ENCODE measurements at regions not wholly inside any gene's neighbourhood (a gene's known extent, or its start where the extent isn't known, plus 50 kb on each side); places are given as distances from the start of the nearest gene placed in this dataset.

DNA sequence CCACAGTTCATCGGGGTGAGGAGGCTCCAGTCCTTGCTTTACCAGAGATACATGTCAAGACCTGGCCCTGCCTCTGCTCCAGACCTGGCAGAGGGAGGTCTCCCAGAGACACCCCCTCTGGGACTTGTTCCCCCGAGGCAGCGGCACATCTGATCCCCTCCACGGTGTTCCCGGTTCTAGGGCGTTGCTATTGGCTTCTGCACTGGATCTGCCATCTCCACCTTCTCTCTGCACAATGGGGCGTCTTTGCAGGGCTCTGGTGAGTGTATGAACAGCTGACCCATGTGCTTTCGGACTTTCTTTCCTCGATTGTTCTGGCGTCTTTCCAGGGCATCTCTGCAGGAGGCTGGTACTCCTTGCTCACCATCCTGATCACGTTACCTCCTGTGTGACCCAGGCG lies 930.4 kb downstream of the TBC1D22A start:
- DNase-seq (no peak), ATAC-seq (replicated peaks in 1 of 4) (no peak)
- H3K27ac ChIP-seq (ENCODE audit: low read length) = no peak overlapping the region
- WGBS (ENCODE audit: insufficient coverage) = 85% methylated on average over 10 of the region's 12 CpGs
- H3K4me3 Mint-ChIP-seq = no peak overlapping the region
- H3K4me1 Mint-ChIP-seq = no peaks in the 10 kb centered on the region
- H3K4me1 ChIP-seq (ENCODE audit: control insufficient read depth in 1 of 2, extremely low read depth in 1 of 2, insufficient read depth in 2 of 2, low read length in 2 of 2) = no peaks in the 10 kb centered on the region
- H3K36me3 ChIP-seq (ENCODE audit: control insufficient read depth in 2 of 2, extremely low read depth in 1 of 2, insufficient read depth in 1 of 2, low read length in 1 of 2) = no peaks in the 10 kb centered on the region
- no peaks in the 10 kb centered on the region for H3K9me3 Mint-ChIP-seq
- H3K27me3 Mint-ChIP-seq = peaks cover 0 to 6% of the 10 kb centered on the region in 2 donors
- ChIA-PET CTCF (no interaction called here), POLR2A (no interaction called here)
- H3K4me3 ChIP-seq (ENCODE audit: control insufficient read depth in 1 of 2, extremely low read depth in 1 of 2, low read length in 1 of 2) = no peak overlapping the region
- H3K9me3 ChIP-seq = no peaks in the 10 kb centered on the region
- peaks cover 0 to 7% of the 10 kb centered on the region in 2 experiments for H3K27me3 ChIP-seq (replicated peaks in 1 of 2; ENCODE audit: control insufficient read depth in 2 of 2, extremely low read depth in 1 of 2, insufficient read depth in 2 of 2, low read length in 1 of 2)
- H3K36me3 Mint-ChIP-seq = no peaks in the 10 kb centered on the region
- no peak overlapping the region for H3K27ac Mint-ChIP-seq

GRCh38 chr22:47691152-47691895 lies 928.9 kb downstream of the TBC1D22A start:
- Histone ChIP-seq H3K27ac (ENCODE audit: low read length) (no peak overlapping the region), H3K27me3 (replicated peaks in 1 of 2; ENCODE audit: control insufficient read depth in 2 of 2, extremely low read depth in 1 of 2, insufficient read depth in 2 of 2, low read length in 1 of 2) (peaks cover 0 to 9% of the 10 kb centered on the region in 2 experiments), H3K4me1 (ENCODE audit: control insufficient read depth in 1 of 2, extremely low read depth in 1 of 2, insufficient read depth in 2 of 2, low read length in 2 of 2) (no peaks in the 10 kb centered on the region), H3K36me3 (ENCODE audit: control insufficient read depth in 2 of 2, extremely low read depth in 1 of 2, insufficient read depth in 1 of 2, low read length in 1 of 2) (no peaks in the 10 kb centered on the region), H3K4me3 (ENCODE audit: control insufficient read depth in 1 of 2, extremely low read depth in 1 of 2, low read length in 1 of 2) (no peak overlapping the region), H3K9me3 (no peaks in the 10 kb centered on the region)
- Mint-ChIP-seq H3K4me3 (no peak overlapping the region), H3K9me3 (no peaks in the 10 kb centered on the region), H3K27ac (no peak overlapping the region), H3K4me1 (no peaks in the 10 kb centered on the region), H3K36me3 (no peaks in the 10 kb centered on the region), H3K27me3 (peaks cover 0 to under 1% of the 10 kb centered on the region in 2 donors)
- WGBS (ENCODE audit: insufficient coverage) = 90% methylated on average over 3 of the region's 10 CpGs
- ChIA-PET CTCF (no interaction called here), POLR2A (no interaction called here)
- ATAC-seq (replicated peaks in 1 of 4) (no peak), DNase-seq (no peak)

- H3K27ac Mint-ChIP-seq = no peak overlapping the region
- H3K4me1 ChIP-seq (ENCODE audit: control insufficient read depth in 1 of 2, extremely low read depth in 1 of 2, insufficient read depth in 2 of 2, low read length in 2 of 2) = no peaks in the 10 kb centered on the region
- H3K9me3 ChIP-seq = no peaks in the 10 kb centered on the region
- no peak overlapping the region for H3K4me3 Mint-ChIP-seq
- no peak overlapping the region for H3K27ac ChIP-seq (ENCODE audit: low read length)
- 83% methylated on average over 2 of the region's 4 CpGs for WGBS (ENCODE audit: insufficient coverage)
- no peaks in the 10 kb centered on the region for H3K4me1 Mint-ChIP-seq
- peaks cover 0 to 13% of the 10 kb centered on the region in 2 experiments for H3K27me3 ChIP-seq (replicated peaks in 1 of 2; ENCODE audit: control insufficient read depth in 2 of 2, extremely low read depth in 1 of 2, insufficient read depth in 2 of 2, low read length in 1 of 2)
- POLR2A ChIA-PET = no interaction called here
- no peaks in the 10 kb centered on the region for H3K36me3 ChIP-seq (ENCODE audit: control insufficient read depth in 2 of 2, extremely low read depth in 1 of 2, insufficient read depth in 1 of 2, low read length in 1 of 2)
- no peaks in the 10 kb centered on the region for H3K36me3 Mint-ChIP-seq
- H3K4me3 ChIP-seq (ENCODE audit: control insufficient read depth in 1 of 2, extremely low read depth in 1 of 2, low read length in 1 of 2) = no peak overlapping the region
- CTCF ChIA-PET = no interaction called here
- peaks cover 0 to under 1% (median 0%) of the 10 kb centered on the region in 3 donors for H3K9me3 Mint-ChIP-seq
- ATAC-seq (replicated peaks in 1 of 4) (no peak), DNase-seq (no peak)
- H3K27me3 Mint-ChIP-seq = peaks cover 1 to 2% of the 10 kb centered on the region in 2 donors
Measured at GRCh38 chr22:47690586-47690985, 928.1 kb downstream of the TBC1D22A start.

DNA sequence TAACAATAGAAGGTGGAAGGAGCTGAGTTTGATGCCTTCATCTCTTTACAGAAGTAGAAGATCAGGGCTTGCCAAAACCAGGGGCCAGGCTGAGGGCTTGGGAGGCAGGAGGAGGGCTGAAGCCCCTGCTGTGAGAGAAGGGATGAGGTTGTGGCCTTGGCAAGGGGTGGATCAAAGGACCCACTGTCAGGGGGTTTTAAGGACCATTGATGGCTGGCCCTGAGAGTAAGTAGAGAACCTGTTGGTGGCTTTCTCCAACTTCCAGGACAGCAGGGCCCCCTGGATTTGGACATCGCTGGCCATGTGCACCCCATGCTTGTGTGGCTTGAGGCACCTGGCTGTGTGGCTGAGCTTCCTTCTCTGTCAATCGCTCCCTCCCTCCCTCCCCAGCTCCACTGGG lies 927.7 kb downstream of the TBC1D22A start:
- Histone ChIP-seq H3K27ac (ENCODE audit: low read length) (no peak overlapping the region), H3K4me3 (ENCODE audit: control insufficient read depth in 1 of 2, extremely low read depth in 1 of 2, low read length in 1 of 2) (no peak overlapping the region), H3K27me3 (replicated peaks in 1 of 2; ENCODE audit: control insufficient read depth in 2 of 2, extremely low read depth in 1 of 2, insufficient read depth in 2 of 2, low read length in 1 of 2) (peaks cover 0 to 13% of the 10 kb centered on the region in 2 experiments), H3K36me3 (ENCODE audit: control insufficient read depth in 2 of 2, extremely low read depth in 1 of 2, insufficient read depth in 1 of 2, low read length in 1 of 2) (no peaks in the 10 kb centered on the region), H3K4me1 (ENCODE audit: control insufficient read depth in 1 of 2, extremely low read depth in 1 of 2, insufficient read depth in 2 of 2, low read length in 2 of 2) (no peaks in the 10 kb centered on the region), H3K9me3 (no peaks in the 10 kb centered on the region)
- Mint-ChIP-seq H3K4me3 (no peak overlapping the region), H3K36me3 (no peaks in the 10 kb centered on the region), H3K27ac (no peak overlapping the region), H3K9me3 (peaks cover 0 to 5% (median 0%) of the 10 kb centered on the region in 3 donors), H3K27me3 (peaks cover 1 to 4% of the 10 kb centered on the region in 2 donors), H3K4me1 (no peaks in the 10 kb centered on the region)
- DNase-seq (no peak), ATAC-seq (replicated peaks in 1 of 4) (no peak)
- CTCF ChIA-PET = no interaction called here
- POLR2A ChIA-PET = no interaction called here
- 88% methylated on average over 1 of the region's 2 CpGs for WGBS (ENCODE audit: insufficient coverage)

- no peaks in the 10 kb centered on the region for H3K4me1 Mint-ChIP-seq
- no peak overlapping the region for H3K4me3 Mint-ChIP-seq
- WGBS (ENCODE audit: insufficient coverage) = 67% methylated on average over 1 of the region's 4 CpGs
- ATAC-seq (replicated peaks in 1 of 4) (no peak), DNase-seq (no peak)
- H3K27ac Mint-ChIP-seq = no peak overlapping the region
- ChIA-PET POLR2A (no interaction called here), CTCF (no interaction called here)
- Histone ChIP-seq H3K9me3 (no peaks in the 10 kb centered on the region), H3K27me3 (replicated peaks in 1 of 2; ENCODE audit: control insufficient read depth in 2 of 2, extremely low read depth in 1 of 2, insufficient read depth in 2 of 2, low read length in 1 of 2) (peaks cover 0 to 12% of the 10 kb centered on the region in 2 experiments), H3K4me1 (ENCODE audit: control insufficient read depth in 1 of 2, extremely low read depth in 1 of 2, insufficient read depth in 2 of 2, low read length in 2 of 2) (no peaks in the 10 kb centered on the region), H3K36me3 (ENCODE audit: control insufficient read depth in 2 of 2, extremely low read depth in 1 of 2, insufficient read depth in 1 of 2, low read length in 1 of 2) (no peaks in the 10 kb centered on the region), H3K4me3 (ENCODE audit: control insufficient read depth in 1 of 2, extremely low read depth in 1 of 2, low read length in 1 of 2) (no peak overlapping the region), H3K27ac (ENCODE audit: low read length) (no peak overlapping the region)
- no peaks in the 10 kb centered on the region for H3K36me3 Mint-ChIP-seq
- peaks cover 7 to 15% (median 11%) of the 10 kb centered on the region in 3 donors for H3K9me3 Mint-ChIP-seq
- H3K27me3 Mint-ChIP-seq = peaks cover 2 to 4% of the 10 kb centered on the region in 2 donors
Measured at GRCh38 chr22:47687776-47688175, 925.3 kb downstream of the TBC1D22A start.

DNA sequence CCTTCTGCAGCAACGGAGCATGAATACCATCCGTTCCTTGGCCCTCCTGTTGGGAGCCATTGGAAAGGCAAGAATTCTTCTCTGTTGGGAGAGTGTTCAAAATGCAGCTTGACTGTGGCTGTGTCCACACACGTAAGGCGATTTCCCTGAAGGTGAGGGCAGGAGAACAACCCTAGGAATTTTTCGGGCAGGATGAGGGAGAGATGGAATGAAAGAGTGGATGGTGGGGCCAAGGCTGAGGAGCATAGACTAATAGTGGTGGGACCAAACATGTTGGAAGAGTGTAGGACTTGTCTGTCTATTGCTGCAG lies 924.9 kb downstream of the TBC1D22A start:
- POLR2A ChIA-PET = no interaction called here
- Mint-ChIP-seq H3K9me3 (peaks cover 7 to 15% (median 11%) of the 10 kb centered on the region in 3 donors), H3K4me3 (no peak overlapping the region), H3K27ac (no peak overlapping the region), H3K27me3 (peaks cover 2 to 4% of the 10 kb centered on the region in 2 donors), H3K4me1 (no peaks in the 10 kb centered on the region), H3K36me3 (no peaks in the 10 kb centered on the region)
- Histone ChIP-seq H3K27me3 (replicated peaks in 1 of 2; ENCODE audit: control insufficient read depth in 2 of 2, extremely low read depth in 1 of 2, insufficient read depth in 2 of 2, low read length in 1 of 2) (peaks cover 0 to 16% of the 10 kb centered on the region in 2 experiments), H3K4me3 (ENCODE audit: control insufficient read depth in 1 of 2, extremely low read depth in 1 of 2, low read length in 1 of 2) (no peak overlapping the region), H3K36me3 (ENCODE audit: control insufficient read depth in 2 of 2, extremely low read depth in 1 of 2, insufficient read depth in 1 of 2, low read length in 1 of 2) (no peaks in the 10 kb centered on the region), H3K9me3 (no peaks in the 10 kb centered on the region), H3K4me1 (ENCODE audit: control insufficient read depth in 1 of 2, extremely low read depth in 1 of 2, insufficient read depth in 2 of 2, low read length in 2 of 2) (no peaks in the 10 kb centered on the region), H3K27ac (ENCODE audit: low read length) (no peak overlapping the region)
- WGBS (ENCODE audit: insufficient coverage) = 65% methylated on average over 3 of the region's 5 CpGs
- ATAC-seq (replicated peaks in 1 of 4) (no peak), DNase-seq (no peak)
- CTCF ChIA-PET = no interaction called here

Measured in T-cell (primary cell).